Activated effector memory CD4-positive, alpha-beta T cell treated with anti-CD3 and anti-CD28 coated beads, Interleukin-2, amount 50 U/mL, for 16 hours (primary cell): ENCODE measurements at regions not wholly inside any gene's neighbourhood (a gene's known extent, or its start where the extent isn't known, plus 50 kb on each side); places are given as distances from the start of the nearest gene placed in this dataset.
"Not testable (repeated sequence)": the region's sequence is repeated elsewhere in the genome, so short reads cannot be mapped to it uniquely, and the experiment has no call there.

Source experiments
- DNase-seq: peaks from one replicate; pipeline ENCODE4 v3.0.0-alpha.2; 2020

DNA sequence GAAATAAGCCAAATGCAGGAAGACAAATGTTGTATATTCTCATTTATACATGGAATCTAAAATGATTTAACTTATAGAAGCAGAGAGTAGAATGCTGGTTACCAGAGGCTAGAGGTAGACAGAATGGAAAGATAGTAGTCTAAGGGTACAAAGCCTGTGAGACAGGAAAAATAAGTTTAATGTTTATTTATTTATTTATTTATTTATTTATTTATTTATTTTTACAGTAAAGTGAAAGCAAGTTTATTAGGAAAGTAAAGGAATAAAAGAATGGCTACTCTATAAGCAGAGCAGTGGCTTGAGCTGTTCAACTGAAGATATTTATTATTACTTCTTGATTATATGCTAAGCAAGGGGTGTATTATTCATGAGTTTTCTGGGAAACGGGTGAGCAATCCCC lies 203.2 kb downstream of the LAS1L start:
- no peak for DNase-seq

DNA sequence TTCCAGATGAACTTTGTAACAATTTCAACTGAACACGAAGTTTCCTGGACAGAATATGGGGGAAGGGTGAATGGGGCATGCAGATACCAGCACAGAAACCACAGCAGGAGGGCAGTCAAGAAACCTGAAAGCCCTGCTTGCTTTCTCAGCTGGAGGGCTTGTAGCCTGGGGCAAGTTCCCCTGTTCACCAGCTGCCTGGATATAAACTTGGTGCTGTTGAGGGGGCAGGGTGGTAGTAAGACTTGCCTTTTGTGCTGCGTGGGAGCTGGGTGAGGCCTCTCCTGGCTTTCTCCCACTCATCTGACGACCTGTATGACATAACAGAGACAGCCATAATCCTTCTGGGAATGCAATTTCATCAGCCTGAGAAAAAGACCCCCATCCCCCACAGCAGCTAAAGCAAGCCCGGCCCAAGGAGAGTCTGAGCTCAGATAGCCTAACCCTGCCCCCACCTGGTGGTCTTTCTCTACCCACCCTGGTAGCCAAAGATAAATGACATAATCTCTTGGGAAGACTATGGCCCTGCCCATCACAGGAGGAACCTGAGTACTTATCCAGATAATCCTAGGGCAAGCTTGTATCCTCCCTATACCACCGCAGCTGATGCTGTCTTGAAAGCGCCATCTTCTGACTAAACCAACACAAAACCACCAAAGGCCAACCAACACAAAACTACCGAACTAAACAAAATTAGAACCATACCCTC lies 234.3 kb downstream of the LAS1L start:
- DNase-seq: no peak

- not testable (repeated sequence) for DNase-seq
Observed at GRCh38 chrX:65282905-65283304, 251.7 kb downstream of the LAS1L start.

GRCh38 chrX:65273152-65273551 lies 261.4 kb downstream of the LAS1L start:
- DNase-seq: no peak

DNA sequence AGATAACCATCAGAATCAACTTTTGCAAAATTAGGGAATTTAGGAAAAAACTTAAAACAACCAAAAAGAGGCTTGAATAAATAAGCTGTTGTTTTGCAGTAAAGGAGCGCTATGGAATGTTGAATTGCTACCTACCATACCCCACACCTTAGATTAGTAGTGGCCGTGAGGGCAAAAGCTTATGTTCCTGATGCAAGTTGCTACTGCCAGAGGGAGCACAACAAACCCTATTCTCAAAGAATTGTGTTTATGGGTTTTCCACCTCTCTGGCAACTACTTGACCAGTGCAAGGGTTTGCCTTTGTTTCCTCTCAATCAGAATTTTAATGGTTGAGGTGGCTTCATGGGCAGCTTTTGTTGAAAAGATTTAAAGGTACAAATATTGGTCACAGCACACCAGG lies 268.1 kb downstream of the LAS1L start:
- DNase-seq: no peak

GRCh38 chrX:65253817-65254216 lies 277.6 kb upstream of the ZC4H2 start:
- DNase-seq: no peak

DNA sequence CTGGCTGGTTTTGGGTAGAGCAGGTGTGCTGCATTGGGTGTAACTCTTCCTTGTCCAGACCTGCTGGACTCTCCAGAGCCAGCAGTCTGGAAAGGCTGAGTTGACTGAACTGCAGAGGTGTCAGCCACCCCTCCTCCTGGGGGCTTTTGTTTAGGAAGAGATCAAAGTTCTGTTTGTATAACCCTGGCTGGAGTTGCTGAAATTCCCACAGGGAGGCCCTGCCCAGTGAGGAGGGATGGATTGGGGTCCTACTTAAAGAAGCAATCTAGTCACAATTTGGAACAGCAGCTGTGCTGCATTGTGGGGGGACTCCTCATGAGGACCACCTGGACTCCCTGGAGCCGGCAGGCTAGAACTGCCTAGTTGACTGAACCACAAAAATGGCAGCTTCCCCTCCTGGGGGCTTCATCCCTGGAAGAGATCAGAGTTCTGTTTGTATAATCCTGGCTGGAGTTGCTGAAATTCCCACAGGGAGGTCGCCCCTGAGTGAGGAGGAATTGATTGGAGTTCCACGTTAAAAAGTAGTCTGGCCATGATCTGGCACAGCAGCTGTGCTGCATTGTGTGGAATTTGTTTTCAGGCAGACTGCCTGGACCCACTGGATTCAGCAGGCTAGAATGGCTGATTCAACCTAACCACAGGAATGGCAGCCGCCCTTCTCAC lies 264.9 kb upstream of the ZC4H2 start:
- no peak for DNase-seq

DNA sequence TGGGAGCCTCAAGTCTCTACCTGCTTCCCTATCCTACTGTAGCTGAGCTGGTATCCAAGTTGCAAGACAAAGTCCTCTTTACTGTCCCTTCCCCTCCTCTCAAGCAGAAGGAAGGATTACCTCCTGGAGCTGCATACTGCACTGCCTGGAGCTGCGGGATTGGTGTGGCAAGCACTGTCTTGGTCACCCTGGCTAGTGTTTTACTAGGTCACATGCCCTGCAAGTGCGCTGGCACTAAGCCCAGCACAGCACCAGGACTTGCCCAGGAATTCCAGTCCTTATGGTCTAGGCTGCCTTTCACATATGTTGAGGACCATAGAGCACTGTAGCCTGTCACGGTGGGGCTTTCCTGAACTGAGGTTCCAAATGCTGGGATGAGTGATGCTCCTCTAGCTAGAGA lies 227.3 kb upstream of the ZC4H2 start:
- DNase-seq: no peak

GRCh38 chrX:65196758-65197360 lies 220.6 kb upstream of the ZC4H2 start:
- DNase-seq: no peak

- no peak for DNase-seq
Observed at GRCh38 chrX:65195621-65196020, 219.4 kb upstream of the ZC4H2 start.

DNA sequence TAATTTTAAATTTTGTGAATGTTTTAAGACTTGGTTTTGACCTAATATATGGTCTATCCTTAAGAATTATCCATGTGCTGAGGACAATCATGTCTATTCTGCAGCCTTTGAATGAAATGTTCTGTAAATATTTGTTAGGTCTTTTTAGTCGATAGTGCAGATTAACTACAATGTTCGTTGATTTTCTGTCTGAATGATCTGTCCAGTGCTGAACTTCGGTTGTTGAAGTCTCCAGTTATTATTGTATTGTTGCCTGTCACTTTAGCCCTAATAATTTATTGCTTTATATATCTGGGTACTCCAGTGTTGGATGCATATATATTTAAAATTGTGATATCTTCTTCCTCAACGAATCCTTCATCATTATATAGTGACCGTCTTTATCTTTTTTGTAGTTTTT lies 218.3 kb upstream of the ZC4H2 start:
- DNase-seq: no peak

DNA sequence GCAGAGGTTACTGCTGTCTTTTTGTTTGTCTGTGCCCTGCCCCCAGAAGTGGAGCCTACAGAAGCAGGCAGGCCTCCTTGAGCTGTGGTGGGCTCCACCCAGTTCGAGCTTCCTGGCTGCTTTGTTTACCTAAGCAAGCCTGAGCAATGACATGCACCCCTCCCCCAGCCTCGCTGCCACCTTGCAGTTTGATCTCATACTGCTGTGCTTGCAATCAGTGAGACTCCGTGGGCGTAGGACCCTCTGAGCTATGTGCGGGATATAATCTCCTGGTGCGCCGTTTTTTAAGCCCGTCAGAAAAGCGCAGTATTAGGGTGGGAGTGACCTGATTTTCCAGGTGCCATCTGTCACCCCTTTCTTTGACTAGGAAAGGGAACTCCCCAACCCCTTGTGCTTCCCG lies 187.1 kb upstream of the ZC4H2 start:
- DNase-seq: not testable (repeated sequence)

DNA sequence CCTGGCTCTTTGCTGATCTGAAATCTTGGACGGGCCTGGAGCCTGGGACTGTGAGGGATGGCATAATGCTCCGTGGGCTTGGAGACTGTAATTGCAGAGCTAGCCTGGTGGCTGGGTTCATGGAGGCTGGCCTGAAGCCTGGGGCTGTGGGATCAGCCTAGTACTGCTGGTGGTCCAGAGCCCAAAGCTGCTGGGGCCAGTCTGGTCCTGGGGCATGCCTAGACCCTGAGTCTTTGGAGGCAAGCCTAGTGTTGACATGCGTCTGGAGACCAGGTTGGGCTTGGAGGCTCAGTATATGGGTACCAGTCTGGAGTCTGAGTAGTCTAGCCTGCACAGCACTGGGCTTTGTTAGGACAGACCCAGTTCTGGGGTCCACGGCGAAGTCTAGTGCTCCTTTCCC lies 172.0 kb upstream of the ZC4H2 start:
- no peak for DNase-seq

GRCh38 chrX:65136424-65136823 lies 160.2 kb upstream of the ZC4H2 start:
- no peak for DNase-seq

GRCh38 chrX:65127842-65128241 lies 151.6 kb upstream of the ZC4H2 start:
- DNase-seq: no peak

GRCh38 chrX:65098851-65099250 lies 122.6 kb upstream of the ZC4H2 start:
- DNase-seq: no peak

DNA sequence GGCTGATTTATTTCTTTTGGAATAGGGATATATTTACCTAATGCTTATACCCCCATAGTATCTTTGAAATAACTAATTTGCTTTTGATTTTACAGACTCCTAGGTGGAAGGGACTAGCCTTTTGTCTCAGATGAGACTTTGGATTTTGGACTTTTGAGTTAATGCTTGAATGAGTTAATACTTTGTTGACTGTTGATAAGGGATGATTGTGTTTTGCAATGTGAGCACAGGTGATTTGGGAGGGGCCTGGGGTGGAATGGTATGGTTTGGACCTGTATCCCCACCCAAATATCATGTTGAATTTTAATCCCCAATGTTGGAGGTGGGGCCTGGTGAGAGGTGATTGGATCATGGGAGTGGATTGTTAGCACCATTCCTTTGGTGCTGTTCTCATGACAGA lies 117.4 kb upstream of the ZC4H2 start:
- no peak for DNase-seq

DNA sequence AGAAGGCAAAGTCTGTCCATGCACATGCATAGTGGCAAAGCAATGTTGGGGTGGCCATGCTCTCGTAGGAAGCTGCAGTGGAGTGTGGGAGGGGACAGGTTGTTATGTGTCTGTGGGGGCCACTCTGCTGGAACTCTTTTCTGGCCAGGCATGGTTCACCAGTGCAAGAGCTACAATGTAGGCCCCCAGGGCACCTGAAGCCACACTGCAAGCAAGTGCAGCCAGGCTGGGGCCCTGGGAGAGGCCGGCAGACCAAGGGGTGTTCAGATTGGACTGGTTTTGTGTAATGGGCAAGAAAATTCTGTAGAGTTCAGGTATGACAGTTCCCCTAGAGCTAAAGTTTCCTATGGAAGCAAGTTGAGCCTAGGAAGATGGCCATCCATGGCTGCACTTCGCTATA lies 97.0 kb upstream of the ZC4H2 start:
- DNase-seq: no peak

- no peak for DNase-seq
Observed at GRCh38 chrX:65072590-65072989, 96.3 kb upstream of the ZC4H2 start.

DNA sequence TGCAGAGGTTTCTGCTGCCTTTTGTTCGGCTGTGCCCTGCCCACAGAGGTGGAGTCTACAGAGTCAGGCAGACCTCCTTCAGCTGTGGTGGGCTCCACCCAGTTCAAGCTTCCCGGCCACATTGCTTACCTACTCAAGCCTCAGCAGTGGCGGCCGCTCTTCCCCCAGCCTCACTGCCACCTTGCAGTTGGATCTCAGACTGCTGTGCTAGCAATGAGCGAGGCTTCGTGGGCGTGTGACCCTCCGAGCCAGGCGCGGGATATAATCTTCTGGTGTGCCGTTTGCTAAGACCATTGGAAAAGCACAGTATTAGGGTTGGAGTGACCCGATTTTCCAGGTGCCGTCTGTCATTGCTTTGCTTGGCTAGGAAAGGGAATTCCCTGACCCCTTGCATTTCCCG lies 82.4 kb upstream of the ZC4H2 start:
- DNase-seq: not testable (repeated sequence)

- no peak for DNase-seq
Observed at GRCh38 chrX:65045001-65045400, 68.8 kb upstream of the ZC4H2 start.

- DNase-seq: no peak
Observed at GRCh38 chrX:65035446-65035770, 59.2 kb upstream of the ZC4H2 start.

- DNase-seq: peak; percentile 91
Observed at GRCh38 chrX:65034668-65035445, 58.6 kb upstream of the ZC4H2 start, which contains the start of gene ZC3H12B. TSS of gene ZC3H12B (plus strand) at chrX:65034826.

DNA sequence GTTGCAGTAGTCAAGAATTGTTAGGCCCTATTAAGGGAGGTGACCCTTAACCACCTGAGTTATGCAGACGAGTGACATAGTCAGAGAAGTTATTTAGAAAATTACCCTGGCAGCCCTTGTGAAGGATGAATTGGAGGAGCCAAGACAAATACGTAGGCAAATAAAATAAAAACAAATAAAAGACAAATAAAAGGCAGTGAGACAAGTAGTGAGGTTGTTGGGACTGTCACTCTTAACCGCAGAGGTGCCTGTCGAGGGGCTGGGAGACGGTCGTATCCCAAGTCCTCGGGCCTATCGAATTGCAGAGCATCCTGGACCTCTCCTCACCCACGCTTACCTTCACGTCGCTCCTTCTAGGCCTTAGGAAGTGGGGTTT lies 58.0 kb upstream of the ZC4H2 start:
- no peak for DNase-seq
